ENCODE measurements at regions not wholly inside any gene's neighbourhood (a gene's known extent, or its start where the extent isn't known, plus 50 kb on each side); places are given as distances from the start of the nearest gene placed in this dataset.

DNA sequence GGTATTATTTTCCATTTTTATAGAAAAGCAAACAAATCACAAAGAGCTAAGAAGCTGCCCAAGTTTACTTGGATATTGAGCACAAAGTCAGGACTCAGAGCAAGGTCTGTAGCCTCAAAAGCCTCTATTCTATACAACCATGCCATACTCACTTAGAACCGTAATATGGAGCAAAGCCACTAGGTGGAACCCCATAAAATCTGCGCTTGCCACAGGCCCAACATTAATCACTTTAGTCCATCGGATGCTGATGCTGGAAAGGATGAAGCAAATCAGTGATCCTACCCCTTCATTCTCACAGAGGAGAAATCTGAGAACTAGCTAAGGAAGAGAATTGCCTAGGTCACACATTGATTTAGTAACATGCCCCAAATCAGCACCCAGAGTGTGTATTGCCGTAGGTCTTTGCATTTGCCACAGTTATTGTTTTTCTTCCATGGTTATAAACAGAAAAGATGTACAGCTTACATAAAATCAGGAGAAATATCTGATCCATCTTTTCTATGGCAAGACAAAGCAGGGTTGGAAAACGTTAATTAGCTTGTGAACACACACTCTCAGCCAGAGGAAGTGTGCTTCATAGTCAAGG, 56.7 kb upstream of the RAB38 start:
- DNase-seq = peak in 1 of 2 experiments; percentile 6

DNA sequence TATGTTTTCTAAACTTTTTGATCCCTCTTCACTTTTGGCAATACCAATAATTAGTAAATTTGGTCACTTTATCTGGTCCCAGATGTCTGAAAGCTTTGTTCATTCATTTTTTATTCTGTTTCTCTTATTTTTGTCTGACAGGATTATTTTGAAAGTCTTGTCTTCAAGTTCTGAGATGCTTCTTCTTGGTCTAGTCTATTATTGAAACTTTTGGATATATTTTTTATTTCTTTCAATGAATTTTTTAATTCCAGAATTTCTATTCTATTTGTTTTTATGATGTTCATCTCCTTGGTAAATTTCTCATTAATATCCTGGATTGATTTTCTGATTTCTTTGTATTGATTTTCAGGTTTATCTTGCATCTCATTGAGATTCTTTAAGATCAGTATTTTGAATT, 54.1 kb upstream of the RAB38 start:
- no peak for DNase-seq
